NCI-H526 treated with DMSO at 0.1 percent for 48 hours (cell line): ENCODE measurements at regions not wholly inside any gene's neighbourhood (a gene's known extent, or its start where the extent isn't known, plus 50 kb on each side); places are given as distances from the start of the nearest gene placed in this dataset.

Source experiments
- DNase-seq: peaks from one replicate; lab custom pipeline; 2025; lab: John Stamatoyannopoulos, UW

- DNase-seq, result no peak
Observed at GRCh38 chr6:106035655-106036054, 50.5 kb upstream of the PRDM1 start.

DNA sequence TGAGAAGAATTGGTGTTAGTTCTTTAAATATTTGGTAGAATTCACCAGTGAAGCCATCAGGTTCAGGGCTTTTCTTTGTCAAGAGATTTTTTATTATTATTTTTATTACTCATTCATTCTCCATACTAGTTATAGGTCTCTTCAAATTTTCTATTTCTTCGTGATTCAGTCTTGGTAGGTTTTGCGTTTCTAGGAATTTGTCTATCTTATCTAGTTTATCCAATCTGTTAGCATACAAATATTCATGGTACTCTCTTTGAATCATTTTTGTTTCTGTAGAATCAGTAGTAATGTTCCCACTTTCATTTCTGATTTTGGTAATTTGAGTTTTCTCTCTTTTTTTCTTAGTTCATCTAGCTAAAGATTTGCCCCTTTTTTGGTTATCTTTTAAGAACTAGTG is 52.3 kb upstream of the PRDM1 start:
- no peak for DNase-seq

GRCh38 chr6:106027758-106028157 is 58.4 kb upstream of the PRDM1 start:
- DNase-seq, result no peak

- DNase-seq, result no peak
Observed at GRCh38 chr6:106026748-106027715, 59.1 kb upstream of the PRDM1 start.

GRCh38 chr6:106025655-106026054 is 60.5 kb upstream of the PRDM1 start:
- DNase-seq, result no peak

DNA sequence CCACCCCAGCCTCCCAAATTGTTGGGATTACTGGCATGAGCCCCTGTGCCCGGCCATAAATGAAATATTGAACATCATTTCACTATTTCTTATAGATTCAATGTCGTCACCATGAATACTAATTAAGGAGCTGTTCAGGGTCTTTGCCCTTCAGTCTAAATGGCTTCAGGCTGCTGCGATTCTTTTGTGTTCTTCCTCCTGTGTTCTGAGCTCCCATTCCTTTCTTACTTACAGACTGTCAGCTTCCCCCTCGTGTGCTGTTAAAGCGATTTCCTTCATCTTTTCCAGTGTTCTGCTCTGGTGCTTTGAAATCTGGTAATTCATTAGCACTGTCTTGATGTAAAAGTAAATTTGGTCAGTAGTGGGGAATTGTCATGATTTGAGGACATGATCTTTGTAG is 63.3 kb upstream of the PRDM1 start:
- no peak for DNase-seq

DNA sequence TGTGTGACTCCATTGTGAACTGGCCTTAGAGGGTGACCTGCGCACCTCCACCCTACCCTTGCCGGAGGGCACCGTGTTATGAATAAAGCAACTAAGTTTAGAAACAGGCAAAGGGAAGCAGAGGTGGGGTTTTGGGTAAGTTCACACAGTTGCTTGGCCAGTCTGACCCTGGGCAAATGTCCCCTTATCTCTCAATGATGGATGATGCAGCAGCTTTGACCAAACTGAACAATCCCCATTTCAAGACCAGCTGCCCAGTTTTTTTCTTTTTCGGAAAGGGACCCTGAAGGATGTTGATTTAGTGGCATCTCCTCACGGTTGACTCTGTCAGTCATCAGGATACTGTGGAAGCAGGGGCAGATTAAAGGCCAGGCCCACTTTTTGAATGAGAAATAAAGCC is 68.7 kb upstream of the PRDM1 start:
- DNase-seq, result no peak

GRCh38 chr6:106014955-106015354 is 71.2 kb upstream of the PRDM1 start:
- DNase-seq, result no peak

GRCh38 chr6:106011476-106011875 is 74.7 kb upstream of the PRDM1 start:
- no peak for DNase-seq

GRCh38 chr6:106005954-106006353 is 80.2 kb upstream of the PRDM1 start:
- no peak for DNase-seq

- no peak for DNase-seq
Observed at GRCh38 chr6:106005013-106005412, 81.1 kb upstream of the PRDM1 start.

- no peak for DNase-seq
Observed at GRCh38 chr6:106003268-106003987, 82.7 kb upstream of the PRDM1 start.

DNA sequence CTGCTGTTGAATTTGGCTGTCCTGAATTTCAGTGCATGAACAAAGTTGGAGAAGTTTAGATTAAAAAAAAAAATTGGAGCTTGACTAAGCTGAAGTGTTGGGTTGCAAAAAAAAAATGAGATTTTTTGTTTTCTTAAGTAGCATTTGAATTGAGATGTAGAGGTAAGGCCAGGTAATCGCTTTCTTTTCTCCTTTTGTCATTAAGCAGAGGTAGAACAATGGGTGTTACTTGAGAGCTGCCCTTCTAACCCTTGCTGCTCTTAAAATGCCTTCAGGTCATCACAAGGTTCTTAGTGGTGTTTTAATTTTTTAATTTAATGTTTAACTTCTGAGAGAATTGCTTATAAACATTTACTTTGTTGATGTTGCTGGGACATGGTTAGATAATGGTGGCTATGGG is 84.1 kb upstream of the PRDM1 start:
- DNase-seq, result no peak

DNA sequence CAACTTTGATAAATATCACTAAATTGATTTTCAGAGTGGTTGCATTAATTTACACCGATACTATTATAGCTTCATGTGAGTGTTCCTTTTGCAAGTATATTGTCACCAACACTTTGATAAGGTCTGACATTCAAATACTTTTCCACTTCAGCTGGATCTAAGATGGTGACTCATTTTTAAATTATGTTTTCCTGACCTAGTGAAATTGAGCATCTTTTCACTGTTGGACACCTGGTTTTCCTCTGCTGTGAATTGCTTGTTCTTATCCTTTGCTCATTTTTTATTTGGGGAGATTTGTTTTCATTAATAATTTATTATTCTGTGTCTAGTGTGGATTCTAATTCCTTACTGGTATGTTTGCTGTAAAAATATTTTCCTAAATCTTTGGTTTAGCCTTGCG is 85.2 kb upstream of the PRDM1 start:
- no peak for DNase-seq

DNA sequence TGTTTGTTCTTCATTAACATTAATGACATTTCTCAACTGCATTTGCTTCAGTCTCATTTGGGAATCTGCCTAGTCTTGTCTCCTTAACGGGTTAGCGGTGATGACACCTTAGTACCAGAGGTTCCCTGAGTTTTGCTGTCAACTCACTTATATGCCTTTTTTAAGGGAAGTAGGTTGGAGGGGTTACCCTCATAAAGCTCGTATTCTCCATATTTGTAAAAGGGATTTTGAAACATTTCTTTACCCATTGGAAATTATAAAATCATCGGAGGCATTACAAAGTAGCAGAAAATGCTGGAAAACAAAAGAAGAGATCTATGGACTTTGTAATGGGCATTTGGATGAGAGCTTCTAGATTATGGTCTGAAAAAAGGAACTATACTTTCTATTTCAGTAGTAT is 88.7 kb upstream of the PRDM1 start:
- no peak for DNase-seq

GRCh38 chr6:105995391-105995865 is 90.7 kb upstream of the PRDM1 start:
- no peak for DNase-seq

- DNase-seq, result peak; percentile 69
Observed at GRCh38 chr6:105994591-105995390, 91.3 kb upstream of the PRDM1 start.

DNA sequence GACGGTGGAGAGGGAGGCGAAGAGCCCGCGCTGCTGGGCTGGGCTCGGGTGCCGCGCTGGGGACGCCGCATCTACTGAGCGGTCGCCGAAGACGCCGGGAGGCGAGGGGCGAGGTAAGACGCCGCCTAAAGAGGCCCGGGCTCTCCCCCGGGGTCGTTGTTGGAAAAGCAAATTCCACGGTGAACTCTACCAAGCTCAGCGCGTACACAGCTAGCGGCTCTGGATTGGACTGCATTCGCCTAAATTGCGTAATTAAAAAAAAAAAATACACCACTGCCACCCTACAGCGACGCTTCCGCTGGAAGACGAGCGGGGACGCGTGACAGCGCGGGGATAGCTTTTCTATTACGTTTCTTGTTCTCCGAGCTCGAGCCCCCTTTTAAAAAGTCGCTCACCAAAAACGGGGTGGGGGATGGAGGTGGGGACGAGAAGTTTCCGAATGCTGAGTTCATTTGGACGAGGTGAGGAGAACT is 92.0 kb upstream of the PRDM1 start:
- DNase-seq, result no peak

DNA sequence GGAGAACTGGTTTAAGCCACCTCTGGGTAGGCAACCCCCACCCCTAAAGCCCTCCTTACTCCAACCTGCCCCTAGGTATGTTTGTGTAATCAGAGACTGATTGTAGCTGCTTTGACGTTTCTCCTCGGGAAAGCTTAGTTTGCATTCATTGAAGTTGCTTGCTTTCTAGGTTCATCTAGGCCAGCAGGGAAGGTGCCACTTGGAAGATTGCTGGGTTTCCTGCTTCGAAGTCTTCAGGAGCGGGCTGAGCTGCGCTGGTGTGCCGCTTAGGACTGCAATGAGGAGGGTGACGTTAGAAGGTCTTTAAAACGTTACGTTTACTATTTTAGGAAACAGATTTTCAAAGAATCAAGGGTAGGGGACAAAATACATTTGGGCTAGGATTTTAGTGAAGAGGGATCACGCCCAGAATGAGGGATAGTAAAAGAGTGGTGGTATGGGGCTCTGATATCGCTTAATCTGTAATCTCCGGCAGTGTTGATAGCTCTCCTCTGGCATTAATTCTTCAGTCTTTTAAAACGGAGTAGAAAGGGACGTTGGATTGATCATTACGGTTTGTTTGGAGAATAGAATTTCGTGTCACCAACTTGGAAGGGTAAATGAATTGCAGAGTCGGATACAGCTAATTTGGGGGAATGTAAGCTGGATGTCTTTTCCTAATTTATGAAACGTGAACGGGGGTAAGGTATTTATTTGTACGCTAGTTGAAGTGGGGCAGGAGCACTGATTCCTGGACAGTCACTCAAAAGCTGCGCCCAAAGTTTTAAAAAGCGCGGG is 92.6 kb upstream of the PRDM1 start:
- no peak for DNase-seq

DNA sequence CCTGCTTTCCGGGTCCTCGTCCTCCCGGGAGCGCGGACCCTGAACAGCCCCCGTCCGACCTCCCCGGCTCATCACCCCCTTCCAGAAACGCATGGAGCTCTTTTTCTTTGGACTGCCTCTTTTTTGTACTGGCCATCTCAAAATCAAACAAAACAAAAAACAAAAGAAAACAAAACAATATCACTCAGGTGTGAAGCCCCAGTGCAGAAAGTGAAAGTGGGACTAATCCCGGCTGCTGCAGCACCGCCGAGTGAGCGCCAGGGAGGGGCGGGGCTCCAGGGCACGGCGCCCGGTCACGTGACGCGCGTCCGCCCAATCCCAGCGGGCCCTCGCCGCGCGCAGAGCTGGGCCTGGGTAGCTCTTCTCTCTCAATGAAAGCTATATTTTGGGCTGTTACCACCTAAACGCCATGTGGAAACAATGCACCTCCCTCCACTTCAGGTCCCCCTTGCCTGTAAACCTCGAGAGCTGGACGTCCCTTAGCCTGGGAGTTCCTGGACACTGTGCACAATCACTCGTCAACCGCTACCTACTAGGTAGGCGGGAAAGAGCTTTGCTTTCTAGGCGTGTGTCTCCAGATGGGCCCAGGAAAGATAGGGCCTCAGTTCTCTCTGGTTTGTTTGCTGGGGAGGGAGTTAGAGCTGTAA is 93.7 kb upstream of the PRDM1 start:
- peak; percentile 66 for DNase-seq
